NCI-H1930 (cell line): ENCODE measurements at regions not wholly inside any gene's neighbourhood (a gene's known extent, or its start where the extent isn't known, plus 50 kb on each side); places are given as distances from the start of the nearest gene placed in this dataset.

Experiments used
- DNase-seq, 2 experiments: peaks; one replicate each; lab custom pipeline; 2025; lab: John Stamatoyannopoulos, UW

DNA sequence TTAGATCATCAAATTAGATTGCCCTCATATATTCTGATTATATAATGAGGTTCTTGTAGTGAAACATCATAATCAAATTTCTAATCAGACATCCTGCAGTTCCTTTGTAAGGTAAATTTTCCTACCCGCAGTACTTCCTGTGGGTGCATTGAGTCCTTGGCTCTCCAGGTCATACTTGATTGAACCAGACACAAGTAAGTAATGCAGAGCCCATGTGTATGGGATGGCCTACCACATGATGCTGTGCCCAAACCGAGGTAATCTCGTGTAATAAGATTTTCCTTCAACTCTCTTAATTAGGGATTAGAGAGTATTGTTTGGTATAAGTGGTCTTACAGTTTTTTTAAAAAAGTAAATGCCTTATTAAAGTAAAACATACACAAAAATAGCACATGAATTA is 1841.8 kb downstream of the PCDH7 start:
- DNase-seq: no peak

GRCh38 chr4:32564626-32565025 is 1844.5 kb downstream of the PCDH7 start:
- no peak for DNase-seq

DNA sequence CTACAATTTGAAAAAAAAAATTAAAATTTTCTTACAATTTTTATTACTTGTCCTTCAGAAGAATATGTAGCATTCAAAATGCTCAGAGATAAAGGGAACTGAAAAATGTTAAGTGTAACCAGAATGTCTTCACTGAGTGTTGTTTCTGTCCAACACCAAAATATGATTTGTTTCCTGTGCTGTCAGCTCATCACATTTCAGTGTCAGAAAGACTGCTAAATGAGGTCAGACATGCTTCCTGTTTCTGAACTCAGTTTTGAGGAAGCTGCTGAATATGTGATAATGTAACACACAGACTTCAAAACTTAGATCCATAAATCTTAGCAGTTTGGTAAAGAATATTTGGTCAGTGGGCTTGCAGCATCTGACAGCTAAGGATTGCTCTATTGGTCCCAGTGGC is 1849.7 kb downstream of the PCDH7 start:
- DNase-seq: no peak

DNA sequence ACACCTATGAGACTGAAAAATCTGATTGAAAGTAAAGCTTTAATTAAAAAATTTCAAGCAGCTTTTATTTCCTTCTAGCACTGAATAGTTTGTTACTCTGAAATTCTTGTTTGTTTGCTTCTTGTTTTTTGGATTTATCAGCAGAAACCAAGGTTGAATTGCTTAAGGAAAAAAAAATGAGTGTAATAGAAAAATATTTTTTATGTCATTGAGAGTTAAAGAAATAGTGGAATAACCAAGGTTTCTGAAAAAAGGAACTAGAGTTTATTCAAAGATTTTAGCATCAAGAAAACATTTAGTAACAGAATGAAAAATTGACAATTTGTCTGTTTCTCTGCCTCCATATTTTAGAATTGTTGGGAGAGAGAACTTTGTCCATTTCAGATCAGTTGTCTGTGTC is 1852.2 kb downstream of the PCDH7 start:
- no peak for DNase-seq

GRCh38 chr4:32574803-32575202 is 1854.6 kb downstream of the PCDH7 start:
- no peak for DNase-seq

DNA sequence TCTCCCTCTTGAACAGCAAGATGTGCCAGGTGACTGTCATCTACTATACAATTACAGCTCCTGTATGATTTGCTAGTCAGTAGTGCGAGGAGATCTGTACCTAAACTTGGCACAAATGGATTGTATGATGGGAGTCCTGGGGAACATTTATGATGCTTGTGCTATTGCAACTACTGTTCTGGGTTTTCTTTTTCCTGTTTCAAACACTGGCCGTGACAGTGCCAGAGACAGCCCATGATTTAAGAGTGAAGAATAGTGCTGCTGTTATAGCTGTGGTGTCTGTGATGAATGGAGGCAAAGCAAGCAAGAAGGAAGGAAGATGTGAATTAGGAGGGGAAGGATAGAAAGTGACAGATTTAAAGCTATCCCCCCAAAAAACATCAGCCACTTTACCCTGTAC is 1868.9 kb downstream of the PCDH7 start:
- no peak for DNase-seq

- no peak for DNase-seq
These were observed 1869.7 kb downstream of the PCDH7 start for GRCh38 chr4:32589853-32590252.

GRCh38 chr4:32597354-32597753 is 1877.2 kb downstream of the PCDH7 start:
- no peak for DNase-seq

GRCh38 chr4:32601848-32602247 is 1881.7 kb downstream of the PCDH7 start:
- no peak for DNase-seq

GRCh38 chr4:32607978-32608377 is 1887.8 kb downstream of the PCDH7 start:
- DNase-seq: no peak

DNA sequence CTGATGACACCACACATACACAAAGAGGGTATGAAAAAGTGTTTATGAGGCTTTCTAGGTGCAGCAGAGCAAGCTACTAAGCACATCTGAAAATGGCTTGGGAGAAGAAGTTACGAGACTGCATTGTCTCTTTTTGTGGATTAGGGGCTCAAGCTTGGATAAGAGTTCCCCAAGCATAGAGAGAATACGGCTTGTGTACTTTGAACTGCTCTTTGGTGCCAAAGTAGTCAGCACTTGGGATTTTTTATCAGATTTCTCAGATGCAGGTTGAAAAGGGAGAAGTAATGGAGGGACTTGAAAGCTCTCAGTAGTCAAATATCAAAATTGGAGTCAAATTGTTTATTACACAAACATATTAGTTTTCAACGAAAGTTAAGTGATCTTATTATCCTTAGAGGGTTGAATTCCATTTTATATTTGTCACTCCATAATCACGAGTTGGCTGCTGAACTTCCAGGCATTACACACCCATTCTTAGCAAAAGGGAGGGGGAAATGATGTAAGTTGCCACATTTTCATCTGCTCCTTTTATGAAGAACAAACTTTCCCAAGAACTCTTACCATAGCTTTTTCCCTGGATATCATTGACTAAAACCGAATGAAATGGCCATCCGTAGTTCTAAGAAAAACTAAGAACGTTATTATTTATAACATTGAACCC is 1904.9 kb downstream of the PCDH7 start:
- no peak for DNase-seq

DNA sequence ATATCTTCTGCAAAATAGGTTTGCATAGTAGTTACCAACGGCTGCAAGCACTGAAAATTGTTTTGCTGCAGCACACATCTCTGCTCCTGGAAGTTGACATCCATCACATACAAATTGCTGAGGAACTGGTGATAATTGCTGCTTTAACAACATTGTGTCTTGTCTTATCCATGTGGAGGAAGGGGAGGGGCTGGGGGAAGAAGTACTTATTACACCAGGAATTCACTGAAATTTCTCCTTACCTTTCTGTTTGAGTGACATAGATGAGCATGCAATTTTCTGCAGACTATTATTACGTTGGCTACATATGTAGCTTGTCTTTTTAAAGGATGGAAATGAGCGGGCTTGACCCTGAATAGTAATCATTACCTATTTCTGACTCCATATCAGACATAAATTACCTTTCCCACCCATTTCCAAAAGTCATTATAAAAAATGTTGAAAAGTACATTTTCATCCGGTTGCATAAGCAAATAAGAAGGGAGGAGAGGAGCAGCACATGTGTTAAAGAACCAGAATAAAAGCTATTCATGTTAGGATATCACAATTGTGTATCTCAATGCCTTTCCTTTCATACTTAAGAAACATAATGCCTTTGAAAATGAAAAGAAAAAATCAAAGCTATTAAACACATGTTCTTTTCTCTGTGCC is 1905.6 kb downstream of the PCDH7 start:
- no peak for DNase-seq

DNA sequence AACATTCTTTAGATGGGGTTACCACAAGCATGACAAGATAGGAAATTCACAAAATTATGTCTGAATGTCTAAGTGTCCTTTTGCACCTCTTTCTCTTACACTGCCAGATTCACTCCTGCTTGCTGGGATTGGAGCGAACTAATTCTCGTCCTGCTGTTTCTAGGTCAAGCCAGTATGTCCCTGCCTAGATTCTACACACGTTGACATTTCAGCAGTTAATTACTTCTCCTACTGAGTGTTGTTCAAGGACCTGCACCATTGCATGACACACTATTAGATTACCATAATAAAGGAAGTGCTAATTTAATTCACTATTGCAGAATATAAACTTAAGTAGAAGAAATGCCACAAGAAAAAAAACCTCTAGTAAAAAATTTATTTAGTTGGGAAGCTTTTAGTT is 1911.7 kb downstream of the PCDH7 start:
- DNase-seq: no peak

DNA sequence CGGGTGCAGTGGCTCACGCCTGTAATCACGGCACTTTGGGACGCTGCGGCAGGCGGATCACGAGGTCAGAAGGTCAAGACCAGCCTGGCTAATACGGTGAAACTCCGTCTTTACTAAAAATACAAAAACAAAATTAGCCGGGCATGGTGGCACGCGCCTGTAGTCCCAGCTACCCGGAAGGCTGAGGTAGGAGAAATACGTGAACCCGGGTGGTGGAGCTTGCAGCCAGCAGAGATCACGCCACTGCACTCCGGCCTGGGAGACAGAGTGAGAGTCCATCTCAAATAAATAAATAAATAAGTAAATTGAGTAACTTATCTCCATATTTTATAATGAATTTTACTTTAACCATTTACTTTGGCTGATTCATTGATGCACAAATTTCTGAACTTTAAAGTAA is 1913.3 kb downstream of the PCDH7 start:
- DNase-seq: no peak

DNA sequence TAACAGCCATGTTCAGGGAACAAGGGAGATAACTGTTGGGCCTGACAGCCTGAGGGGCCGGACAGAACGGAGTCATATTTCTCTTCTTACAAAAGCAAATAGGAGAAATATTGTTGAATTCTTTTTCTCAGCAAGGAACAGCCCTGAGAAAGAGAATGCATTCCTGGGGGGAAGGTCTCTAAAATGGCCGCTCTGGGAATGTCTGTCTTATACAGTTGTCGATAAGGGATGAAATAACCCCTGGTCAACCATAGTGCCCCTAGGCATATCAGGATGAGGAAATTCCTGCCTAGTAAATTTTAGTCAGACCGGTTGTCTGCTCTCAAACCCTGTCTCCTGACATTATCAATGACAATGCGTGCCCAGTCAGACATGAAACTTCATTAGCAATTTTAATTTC is 1925.5 kb downstream of the PCDH7 start:
- DNase-seq: no peak

GRCh38 chr4:32658019-32658418 is 1937.8 kb downstream of the PCDH7 start:
- DNase-seq: no peak

DNA sequence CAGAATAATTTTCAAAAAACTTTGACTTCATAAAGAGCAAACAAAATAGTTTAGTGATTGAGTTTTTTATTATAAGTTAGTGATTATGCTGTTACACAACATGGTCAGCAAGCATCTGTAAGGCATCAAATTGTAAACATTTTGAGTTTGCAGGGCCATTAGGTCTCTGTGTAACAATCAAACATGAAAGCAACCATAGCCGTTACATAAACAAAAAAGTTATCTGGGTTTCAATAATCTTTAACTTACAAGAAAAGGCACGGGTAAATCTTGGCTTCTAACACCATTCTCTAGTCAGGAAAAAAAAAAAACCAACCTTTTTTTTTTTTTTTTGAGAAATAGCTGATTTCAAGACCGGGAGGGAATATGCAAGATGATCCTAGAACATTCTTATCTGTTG is 1941.1 kb downstream of the PCDH7 start:
- no peak for DNase-seq

- no peak for DNase-seq
These were observed 1942.6 kb downstream of the PCDH7 start for GRCh38 chr4:32662803-32663202.

- no peak for DNase-seq
These were observed 1952.2 kb downstream of the PCDH7 start for GRCh38 chr4:32672359-32672758.

DNA sequence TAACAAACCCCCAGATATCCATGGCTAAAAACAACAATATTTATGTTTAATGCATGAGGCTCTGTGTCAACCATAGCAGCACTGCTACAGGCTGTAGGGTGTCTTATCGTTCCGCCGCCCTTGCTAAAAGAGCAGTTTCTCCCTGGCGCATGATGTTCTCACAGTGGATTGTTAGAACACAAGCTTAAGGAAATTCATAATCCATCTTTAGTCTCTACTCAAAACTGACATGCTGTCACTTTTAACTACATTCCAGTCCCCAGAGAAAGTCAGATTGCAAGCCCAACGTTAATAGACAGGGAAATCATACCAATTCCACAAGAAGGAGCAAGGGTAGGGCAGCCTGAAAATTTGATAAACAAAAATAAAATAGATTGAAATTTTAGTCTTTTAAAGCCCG is 1960.8 kb downstream of the PCDH7 start:
- DNase-seq: no peak

- DNase-seq: no peak
These were observed 1964.0 kb downstream of the PCDH7 start for GRCh38 chr4:32684160-32684559.

- DNase-seq: no peak
These were observed 1966.0 kb downstream of the PCDH7 start for GRCh38 chr4:32686123-32686522.

DNA sequence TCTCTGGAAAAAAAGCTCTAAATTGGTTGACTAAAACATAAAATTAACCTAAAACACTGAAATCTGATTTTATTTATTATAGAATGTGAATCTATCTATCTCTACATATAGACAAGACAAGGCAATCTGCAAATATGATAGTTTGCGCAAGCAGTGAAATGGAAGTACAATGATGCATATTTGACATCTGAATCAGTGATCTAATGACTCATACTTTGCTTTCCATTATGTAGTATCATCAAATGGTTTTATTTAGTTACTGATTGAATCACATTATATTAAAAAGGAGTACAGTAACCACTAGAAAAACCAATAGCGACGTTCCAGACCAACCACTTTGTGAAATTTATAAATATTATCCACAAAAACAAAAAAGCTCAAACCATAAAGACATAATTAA is 1969.3 kb downstream of the PCDH7 start:
- DNase-seq: peak in 1 of 2 experiments; percentile 6

DNA sequence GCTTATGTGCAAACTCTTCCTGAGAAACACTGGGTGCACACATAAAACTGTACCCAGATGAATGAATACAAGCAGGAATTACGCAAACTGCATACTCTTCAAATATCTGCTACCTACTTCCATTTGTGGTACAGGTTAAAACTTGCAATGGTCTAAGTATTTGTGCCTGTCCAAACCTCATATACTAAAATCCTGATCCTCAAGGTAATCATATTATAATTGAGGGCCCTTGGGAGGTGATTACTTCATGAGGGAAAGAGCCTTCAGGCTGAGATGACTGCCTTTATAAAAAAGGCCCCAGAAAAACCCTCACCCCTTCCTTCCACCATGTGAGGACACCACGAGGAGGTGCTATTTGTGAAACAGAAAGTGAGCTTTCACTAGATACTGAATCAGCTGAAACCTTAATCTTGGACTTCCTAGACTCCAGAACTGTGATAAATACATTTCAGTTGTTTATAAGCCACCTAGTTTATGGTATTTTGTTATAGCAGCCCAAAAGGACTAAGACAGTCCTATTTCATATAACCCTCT is 1977.2 kb downstream of the PCDH7 start:
- no peak for DNase-seq
